ENCODE measurements at regions not wholly inside any gene's neighbourhood (a gene's known extent, or its start where the extent isn't known, plus 50 kb on each side); places are given as distances from the start of the nearest gene placed in this dataset.

GRCh38 chr13:112324116-112324515, 52.0 kb upstream of the SPACA7 start:
- TF ChIP-seq CTCF (IDR thresholded peaks at IDR 0.05 in 4 of 5, conservative IDR thresholded peaks at IDR 0.05 in 1 of 5) (no peak), POLR2A (IDR thresholded peaks at IDR 0.05) (no peak)
